ENCODE measurements at regions not wholly inside any gene's neighbourhood (a gene's known extent, or its start where the extent isn't known, plus 50 kb on each side); places are given as distances from the start of the nearest gene placed in this dataset.

DNA sequence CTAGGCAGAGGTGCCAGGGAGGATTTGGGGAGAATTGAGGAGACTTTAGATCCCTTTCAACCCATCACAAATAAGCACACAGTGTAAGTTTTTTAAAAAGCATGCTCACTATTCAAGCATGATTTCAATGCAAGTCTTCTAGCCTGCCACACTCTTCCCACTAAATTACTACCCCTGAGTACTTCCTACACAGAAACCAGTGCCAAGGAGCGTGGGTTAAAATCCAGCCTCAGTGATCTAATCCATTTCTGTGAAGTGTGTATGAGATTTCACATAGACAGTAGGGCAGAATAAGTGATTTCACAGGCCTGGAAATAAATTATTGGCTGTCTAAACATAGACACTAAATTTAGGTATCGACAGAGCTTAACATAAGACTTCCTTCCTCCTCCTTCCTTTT, 142.9 kb upstream of the ATP1B1 start:
- Histone ChIP-seq H3K4me3 (no peak overlapping the region), H3K9me3 (no peaks in the 10 kb centered on the region), H3K4me1 (no peaks in the 10 kb centered on the region), H3K27ac (no peak overlapping the region), H3K4me2 (no peak overlapping the region)
- CTCF ChIA-PET: no interaction called here
- ATAC-seq (no peak), FAIRE-seq (no peak), DNase-seq (ENCODE audit: low read depth in 1 of 2, low spot score in 1 of 2) (no peak)
- TF ChIP-seq NR3C1 (IDR thresholded peaks at IDR 0.05): no peak
- TF ChIP-seq, protein P1, sequence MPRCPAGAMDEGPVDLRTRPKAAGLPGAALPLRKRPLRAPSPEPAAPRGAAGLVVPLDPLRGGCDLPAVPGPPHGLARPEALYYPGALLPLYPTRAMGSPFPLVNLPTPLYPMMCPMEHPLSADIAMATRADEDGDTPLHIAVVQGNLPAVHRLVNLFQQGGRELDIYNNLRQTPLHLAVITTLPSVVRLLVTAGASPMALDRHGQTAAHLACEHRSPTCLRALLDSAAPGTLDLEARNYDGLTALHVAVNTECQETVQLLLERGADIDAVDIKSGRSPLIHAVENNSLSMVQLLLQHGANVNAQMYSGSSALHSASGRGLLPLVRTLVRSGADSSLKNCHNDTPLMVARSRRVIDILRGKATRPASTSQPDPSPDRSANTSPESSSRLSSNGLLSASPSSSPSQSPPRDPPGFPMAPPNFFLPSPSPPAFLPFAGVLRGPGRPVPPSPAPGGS (IDR thresholded peaks at IDR 0.05): no peak
- no peak for TF ChIP-seq MYC (IDR thresholded peaks at IDR 0.05; ENCODE audit: borderline replicate concordance, low read length)
- TF ChIP-seq POLR2A (IDR thresholded peaks at IDR 0.05; ENCODE audit: low read length): no peak
- POLR2A ChIA-PET: no interaction called here
- WGBS (ENCODE audit: missing lambda C conversion rate): 75% methylated on average over 2 of the region's 2 CpGs

DNA sequence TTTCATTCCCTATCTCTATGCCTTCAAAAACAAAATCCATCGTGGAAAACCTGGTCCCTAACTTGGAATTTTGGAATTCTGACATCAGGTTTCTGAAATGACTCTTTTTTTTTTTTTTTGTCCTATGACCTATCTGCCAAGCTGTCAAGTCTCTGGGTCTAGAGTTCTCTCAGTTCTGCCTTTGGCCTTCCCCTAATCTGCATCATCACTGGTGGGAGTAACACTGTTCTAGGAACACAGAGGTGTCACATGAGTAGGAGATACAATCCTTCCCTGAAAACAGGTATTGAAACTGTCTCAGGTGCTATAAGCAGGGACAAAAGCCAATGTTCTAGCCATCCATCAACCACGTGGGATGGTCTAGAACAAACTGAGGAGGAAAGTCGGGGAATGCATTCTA, 142.0 kb upstream of the ATP1B1 start:
- no peak for ATAC-seq
- DNase-seq (ENCODE audit: low read depth in 1 of 2, low spot score in 1 of 2): no peak
- no peak overlapping the region for H3K4me3 ChIP-seq
- no peak for FAIRE-seq
- no peak overlapping the region for H3K27ac ChIP-seq
- WGBS (ENCODE audit: missing lambda C conversion rate): 68% methylated on average over 3 of the region's 3 CpGs
- no peaks in the 10 kb centered on the region for H3K9me3 ChIP-seq
- ChIA-PET POLR2A (no interaction called here), CTCF (interaction anchor here (1.0 kb wide), 1 partner anchor 15 kb away, joined by 3 read pairs; no protein-coding TSS in a partner anchor)
- H3K4me1 ChIP-seq: no peaks in the 10 kb centered on the region
- H3K4me2 ChIP-seq: no peak overlapping the region
- TF ChIP-seq, protein P2, sequence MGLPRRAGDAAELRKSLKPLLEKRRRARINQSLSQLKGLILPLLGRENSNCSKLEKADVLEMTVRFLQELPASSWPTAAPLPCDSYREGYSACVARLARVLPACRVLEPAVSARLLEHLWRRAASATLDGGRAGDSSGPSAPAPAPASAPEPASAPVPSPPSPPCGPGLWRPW (IDR thresholded peaks at IDR 0.05): no peak
- TF ChIP-seq POLR2AphosphoS2 (conservative IDR thresholded peaks at IDR 0.05; ENCODE audit: low read length): no peak
- TF ChIP-seq, protein P3, sequence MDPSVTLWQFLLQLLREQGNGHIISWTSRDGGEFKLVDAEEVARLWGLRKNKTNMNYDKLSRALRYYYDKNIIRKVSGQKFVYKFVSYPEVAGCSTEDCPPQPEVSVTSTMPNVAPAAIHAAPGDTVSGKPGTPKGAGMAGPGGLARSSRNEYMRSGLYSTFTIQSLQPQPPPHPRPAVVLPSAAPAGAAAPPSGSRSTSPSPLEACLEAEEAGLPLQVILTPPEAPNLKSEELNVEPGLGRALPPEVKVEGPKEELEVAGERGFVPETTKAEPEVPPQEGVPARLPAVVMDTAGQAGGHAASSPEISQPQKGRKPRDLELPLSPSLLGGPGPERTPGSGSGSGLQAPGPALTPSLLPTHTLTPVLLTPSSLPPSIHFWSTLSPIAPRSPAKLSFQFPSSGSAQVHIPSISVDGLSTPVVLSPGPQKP (IDR thresholded peaks at IDR 0.05; ENCODE audit: low read depth, low read length): no peak
- no peak for TF ChIP-seq FOSL2 (IDR thresholded peaks at IDR 0.05)
- no peak for TF ChIP-seq FOSL2 (CRISPR knock-in tag; IDR thresholded peaks at IDR 0.05)
- TF ChIP-seq KDM5A (IDR thresholded peaks at IDR 0.05): no peak
- TF ChIP-seq, protein P4, sequence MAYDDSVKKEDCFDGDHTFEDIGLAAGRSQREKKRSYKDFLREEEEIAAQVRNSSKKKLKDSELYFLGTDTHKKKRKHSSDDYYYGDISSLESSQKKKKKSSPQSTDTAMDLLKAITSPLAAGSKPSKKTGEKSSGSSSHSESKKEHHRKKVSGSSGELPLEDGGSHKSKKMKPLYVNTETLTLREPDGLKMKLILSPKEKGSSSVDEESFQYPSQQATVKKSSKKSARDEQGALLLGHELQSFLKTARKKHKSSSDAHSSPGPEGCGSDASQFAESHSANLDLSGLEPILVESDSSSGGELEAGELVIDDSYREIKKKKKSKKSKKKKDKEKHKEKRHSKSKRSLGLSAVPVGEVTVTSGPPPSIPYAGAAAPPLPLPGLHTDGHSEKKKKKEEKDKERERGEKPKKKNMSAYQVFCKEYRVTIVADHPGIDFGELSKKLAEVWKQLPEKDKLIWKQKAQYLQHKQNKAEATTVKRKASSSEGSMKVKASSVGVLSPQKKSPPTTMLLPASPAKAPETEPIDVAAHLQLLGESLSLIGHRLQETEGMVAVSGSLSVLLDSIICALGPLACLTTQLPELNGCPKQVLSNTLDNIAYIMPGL (CRISPR knock-in tag; IDR thresholded peaks at IDR 0.05; ENCODE audit: borderline replicate concordance): no peak
- no peak for TF ChIP-seq HOXB5 (CRISPR knock-in tag; IDR thresholded peaks at IDR 0.05)
- no peak for TF ChIP-seq EHF (CRISPR knock-in tag; IDR thresholded peaks at IDR 0.05)
- TF ChIP-seq, protein P5, sequence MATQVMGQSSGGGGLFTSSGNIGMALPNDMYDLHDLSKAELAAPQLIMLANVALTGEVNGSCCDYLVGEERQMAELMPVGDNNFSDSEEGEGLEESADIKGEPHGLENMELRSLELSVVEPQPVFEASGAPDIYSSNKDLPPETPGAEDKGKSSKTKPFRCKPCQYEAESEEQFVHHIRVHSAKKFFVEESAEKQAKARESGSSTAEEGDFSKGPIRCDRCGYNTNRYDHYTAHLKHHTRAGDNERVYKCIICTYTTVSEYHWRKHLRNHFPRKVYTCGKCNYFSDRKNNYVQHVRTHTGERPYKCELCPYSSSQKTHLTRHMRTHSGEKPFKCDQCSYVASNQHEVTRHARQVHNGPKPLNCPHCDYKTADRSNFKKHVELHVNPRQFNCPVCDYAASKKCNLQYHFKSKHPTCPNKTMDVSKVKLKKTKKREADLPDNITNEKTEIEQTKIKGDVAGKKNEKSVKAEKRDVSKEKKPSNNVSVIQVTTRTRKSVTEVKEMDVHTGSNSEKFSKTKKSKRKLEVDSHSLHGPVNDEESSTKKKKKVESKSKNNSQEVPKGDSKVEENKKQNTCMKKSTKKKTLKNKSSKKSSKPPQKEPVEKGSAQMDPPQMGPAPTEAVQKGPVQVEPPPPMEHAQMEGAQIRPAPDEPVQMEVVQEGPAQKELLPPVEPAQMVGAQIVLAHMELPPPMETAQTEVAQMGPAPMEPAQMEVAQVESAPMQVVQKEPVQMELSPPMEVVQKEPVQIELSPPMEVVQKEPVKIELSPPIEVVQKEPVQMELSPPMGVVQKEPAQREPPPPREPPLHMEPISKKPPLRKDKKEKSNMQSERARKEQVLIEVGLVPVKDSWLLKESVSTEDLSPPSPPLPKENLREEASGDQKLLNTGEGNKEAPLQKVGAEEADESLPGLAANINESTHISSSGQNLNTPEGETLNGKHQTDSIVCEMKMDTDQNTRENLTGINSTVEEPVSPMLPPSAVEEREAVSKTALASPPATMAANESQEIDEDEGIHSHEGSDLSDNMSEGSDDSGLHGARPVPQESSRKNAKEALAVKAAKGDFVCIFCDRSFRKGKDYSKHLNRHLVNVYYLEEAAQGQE (IDR thresholded peaks at IDR 0.05): no peak
- no peak for TF ChIP-seq CBX2 (IDR thresholded peaks at IDR 0.05; ENCODE audit: borderline replicate concordance, low read depth)
- TF ChIP-seq EP300 (IDR thresholded peaks at IDR 0.05): no peak
- no peak for TF ChIP-seq MAZ (IDR thresholded peaks at IDR 0.05; ENCODE audit: borderline replicate concordance, low read depth, low read length)
- no peak for TF ChIP-seq EHMT2 (IDR thresholded peaks at IDR 0.05; ENCODE audit: low read depth)
- TF ChIP-seq RAD21 (conservative IDR thresholded peaks at IDR 0.05 in 1 of 2, IDR thresholded peaks at IDR 0.05 in 1 of 2): no peak
- no peak for TF ChIP-seq NFE2L2 (conservative IDR thresholded peaks at IDR 0.05; ENCODE audit: low read length)
- TF ChIP-seq, protein P6, sequence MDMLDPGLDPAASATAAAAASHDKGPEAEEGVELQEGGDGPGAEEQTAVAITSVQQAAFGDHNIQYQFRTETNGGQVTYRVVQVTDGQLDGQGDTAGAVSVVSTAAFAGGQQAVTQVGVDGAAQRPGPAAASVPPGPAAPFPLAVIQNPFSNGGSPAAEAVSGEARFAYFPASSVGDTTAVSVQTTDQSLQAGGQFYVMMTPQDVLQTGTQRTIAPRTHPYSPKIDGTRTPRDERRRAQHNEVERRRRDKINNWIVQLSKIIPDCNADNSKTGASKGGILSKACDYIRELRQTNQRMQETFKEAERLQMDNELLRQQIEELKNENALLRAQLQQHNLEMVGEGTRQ (IDR thresholded peaks at IDR 0.05): no peak
- no peak for TF ChIP-seq CHD2 (IDR thresholded peaks at IDR 0.05; ENCODE audit: low read length, partially characterized antibody)
- TF ChIP-seq, protein P7, sequence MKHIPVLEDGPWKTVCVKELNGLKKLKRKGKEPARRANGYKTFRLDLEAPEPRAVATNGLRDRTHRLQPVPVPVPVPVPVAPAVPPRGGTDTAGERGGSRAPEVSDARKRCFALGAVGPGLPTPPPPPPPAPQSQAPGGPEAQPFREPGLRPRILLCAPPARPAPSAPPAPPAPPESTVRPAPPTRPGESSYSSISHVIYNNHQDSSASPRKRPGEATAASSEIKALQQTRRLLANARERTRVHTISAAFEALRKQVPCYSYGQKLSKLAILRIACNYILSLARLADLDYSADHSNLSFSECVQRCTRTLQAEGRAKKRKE (CRISPR knock-in tag; IDR thresholded peaks at IDR 0.05; ENCODE audit: low read depth): no peak
- TF ChIP-seq RCOR1 (IDR thresholded peaks at IDR 0.05; ENCODE audit: low read depth, low read length): no peak
